GM06990 (cell line): ENCODE measurements at regions not wholly inside any gene's neighbourhood (a gene's known extent, or its start where the extent isn't known, plus 50 kb on each side); places are given as distances from the start of the nearest gene placed in this dataset.

Source experiments
- DNase-seq: peaks from one replicate; pipeline ENCODE4 v3.0.0-alpha.2; 2011; ENCODE audit not compliant: insufficient read length; ENCODE audit errors: extremely low read depth
- H3K27me3 ChIP-seq: replicated peaks from 2 replicates; pipeline ENCODE4 v1.6.0; 2011; ENCODE audit warnings: low read length; ENCODE audit not compliant: control insufficient read depth, insufficient read depth
- H3K36me3 ChIP-seq: 2 replicates; pipeline ENCODE4 v1.5.1; 2011; ENCODE audit warnings: low read length; ENCODE audit not compliant: control insufficient read depth, insufficient read depth
- H3K4me3 ChIP-seq: replicated peaks from 2 replicates; pipeline ENCODE4 v1.5.1; 2011; ENCODE audit warnings: low read depth, mild to moderate bottlenecking, control low read depth, low read length
- TF ChIP-seq, protein P1 (sequence below): IDR thresholded peaks from 2 replicates; pipeline ENCODE4 v1.5.1; 2011; ENCODE audit warnings: low read length, control low read depth, mild to moderate bottlenecking, inconsistent platforms; ENCODE audit not compliant: insufficient read depth, poor library complexity, severe bottlenecking

DNA sequence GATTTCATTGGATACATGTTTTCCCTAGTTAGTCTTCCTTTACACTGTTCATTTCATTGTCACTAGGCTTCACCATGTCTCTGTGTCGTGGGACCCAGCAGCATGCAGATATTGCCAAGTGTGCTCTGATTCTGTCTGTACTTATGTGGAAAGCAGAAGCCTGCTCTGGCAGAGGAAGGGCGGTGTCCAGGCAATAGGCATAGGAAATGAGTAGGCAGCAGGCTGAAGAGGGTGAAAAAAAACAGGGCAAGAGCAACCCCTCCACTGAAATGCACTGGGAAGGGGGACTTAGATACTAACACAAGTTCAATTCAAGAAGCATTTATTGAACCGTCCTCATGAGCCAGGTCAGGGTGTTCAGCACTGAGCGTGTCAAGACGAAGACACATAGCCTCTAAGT is 85.2 kb upstream of the VAV3 start:
- TF ChIP-seq, protein P1, sequence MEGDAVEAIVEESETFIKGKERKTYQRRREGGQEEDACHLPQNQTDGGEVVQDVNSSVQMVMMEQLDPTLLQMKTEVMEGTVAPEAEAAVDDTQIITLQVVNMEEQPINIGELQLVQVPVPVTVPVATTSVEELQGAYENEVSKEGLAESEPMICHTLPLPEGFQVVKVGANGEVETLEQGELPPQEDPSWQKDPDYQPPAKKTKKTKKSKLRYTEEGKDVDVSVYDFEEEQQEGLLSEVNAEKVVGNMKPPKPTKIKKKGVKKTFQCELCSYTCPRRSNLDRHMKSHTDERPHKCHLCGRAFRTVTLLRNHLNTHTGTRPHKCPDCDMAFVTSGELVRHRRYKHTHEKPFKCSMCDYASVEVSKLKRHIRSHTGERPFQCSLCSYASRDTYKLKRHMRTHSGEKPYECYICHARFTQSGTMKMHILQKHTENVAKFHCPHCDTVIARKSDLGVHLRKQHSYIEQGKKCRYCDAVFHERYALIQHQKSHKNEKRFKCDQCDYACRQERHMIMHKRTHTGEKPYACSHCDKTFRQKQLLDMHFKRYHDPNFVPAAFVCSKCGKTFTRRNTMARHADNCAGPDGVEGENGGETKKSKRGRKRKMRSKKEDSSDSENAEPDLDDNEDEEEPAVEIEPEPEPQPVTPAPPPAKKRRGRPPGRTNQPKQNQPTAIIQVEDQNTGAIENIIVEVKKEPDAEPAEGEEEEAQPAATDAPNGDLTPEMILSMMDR: no peak
- H3K4me3 ChIP-seq: no peak overlapping the region
- H3K27me3 ChIP-seq: peaks cover 4% of the 10 kb centered on the region
- DNase-seq: no peak
- H3K36me3 ChIP-seq: no peaks in the 10 kb centered on the region

DNA sequence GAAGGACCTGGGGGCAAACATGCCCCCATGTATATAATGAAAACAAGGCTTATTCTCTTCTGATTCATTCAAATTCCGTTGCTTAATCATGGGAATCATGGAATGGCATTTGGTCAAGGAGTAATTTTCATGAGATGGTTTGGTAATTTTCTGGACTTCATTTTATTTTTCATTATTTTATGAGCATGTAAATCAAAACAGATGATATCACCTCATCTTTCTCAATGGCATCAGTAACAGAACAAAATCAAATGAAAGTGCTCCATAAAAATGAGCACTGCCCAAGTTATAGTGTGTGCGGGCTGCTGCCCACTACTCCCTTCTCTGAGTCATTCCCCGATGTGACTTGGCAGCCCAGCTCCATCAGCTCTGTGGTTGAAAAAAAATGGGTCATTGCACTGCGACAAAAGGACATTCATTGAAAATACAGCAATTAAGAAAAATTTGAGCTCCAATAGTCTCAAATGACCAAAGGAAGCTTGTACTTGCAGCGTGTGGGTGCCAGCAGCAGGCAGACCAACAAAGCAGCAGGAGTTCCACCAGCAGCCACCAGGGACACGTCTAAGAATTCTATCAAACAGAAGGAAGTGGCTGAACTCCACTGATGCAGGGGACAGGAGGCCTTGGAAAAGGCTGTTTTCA is 84.3 kb upstream of the VAV3 start:
- no peak overlapping the region for H3K4me3 ChIP-seq
- peaks cover 4% of the 10 kb centered on the region for H3K27me3 ChIP-seq
- TF ChIP-seq, protein P1: peak; percentile 39
- no peak for DNase-seq
- H3K36me3 ChIP-seq: no peaks in the 10 kb centered on the region

DNA sequence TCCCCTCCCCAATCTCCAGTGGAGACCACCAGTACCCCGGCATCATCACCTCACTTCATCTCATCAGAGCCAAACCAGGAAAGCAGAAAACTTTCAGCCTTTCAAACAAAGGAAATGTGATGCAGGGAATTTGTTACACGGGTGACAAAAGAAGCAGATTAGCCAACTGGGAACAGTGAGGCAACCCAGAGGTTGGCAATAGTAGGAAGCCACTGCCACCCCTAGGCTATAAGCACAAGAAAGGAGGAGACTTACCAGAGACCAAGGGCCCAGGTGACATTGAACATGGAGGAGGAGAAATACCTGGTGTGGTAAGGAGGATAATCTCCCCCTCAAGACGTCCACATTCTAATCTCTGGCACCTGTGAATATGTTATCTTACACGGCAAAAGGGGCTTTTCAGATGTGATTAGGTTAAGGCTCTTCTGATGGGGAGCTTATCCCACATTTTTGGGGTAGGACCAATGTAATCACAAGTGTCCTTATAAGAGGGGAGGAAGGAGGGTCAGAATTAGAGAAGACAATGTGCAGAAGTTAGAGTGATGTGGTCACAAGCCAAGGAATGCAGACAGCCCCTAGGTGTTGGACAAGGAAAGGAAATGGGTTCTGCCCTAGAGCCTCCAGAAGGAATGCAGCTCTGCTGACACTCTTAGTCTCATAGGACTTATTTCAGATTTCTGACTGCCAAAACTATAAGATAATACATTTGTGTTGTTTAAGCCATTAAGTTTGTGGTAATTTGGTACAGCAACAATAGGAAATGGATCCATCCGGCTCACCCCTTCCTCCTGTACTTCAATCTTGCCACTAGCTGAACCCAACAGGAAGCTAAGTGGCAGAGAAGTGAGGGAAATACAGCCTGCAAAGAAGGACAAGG is 83.6 kb upstream of the VAV3 start:
- Histone ChIP-seq H3K27me3 (peaks cover 4% of the 10 kb centered on the region), H3K4me3 (no peak overlapping the region), H3K36me3 (no peaks in the 10 kb centered on the region)
- TF ChIP-seq, protein P1: no peak
- DNase-seq: no peak

DNA sequence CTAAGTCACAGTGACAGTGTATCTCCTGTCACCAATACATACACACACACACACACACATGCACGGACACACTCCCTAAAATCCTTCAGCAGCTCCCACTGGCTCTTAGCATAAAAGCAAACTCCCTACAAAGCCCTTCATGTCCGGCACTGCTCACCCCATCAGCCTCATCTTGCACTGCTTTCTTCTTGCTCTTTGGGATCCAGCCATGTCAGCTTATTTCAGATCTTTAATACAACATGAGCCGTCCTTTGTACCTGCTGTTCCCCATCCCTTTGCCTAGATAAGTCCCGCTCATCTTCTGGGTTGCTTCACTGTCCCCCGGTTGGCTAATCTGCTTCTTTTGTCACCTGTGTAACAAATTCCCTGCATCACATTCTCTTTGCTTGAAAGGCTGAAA is 82.1 kb upstream of the VAV3 start:
- H3K27me3 ChIP-seq: peaks cover 3% of the 10 kb centered on the region
- no peak for DNase-seq
- no peak overlapping the region for H3K4me3 ChIP-seq
- TF ChIP-seq, protein P1: no peak
- no peaks in the 10 kb centered on the region for H3K36me3 ChIP-seq

DNA sequence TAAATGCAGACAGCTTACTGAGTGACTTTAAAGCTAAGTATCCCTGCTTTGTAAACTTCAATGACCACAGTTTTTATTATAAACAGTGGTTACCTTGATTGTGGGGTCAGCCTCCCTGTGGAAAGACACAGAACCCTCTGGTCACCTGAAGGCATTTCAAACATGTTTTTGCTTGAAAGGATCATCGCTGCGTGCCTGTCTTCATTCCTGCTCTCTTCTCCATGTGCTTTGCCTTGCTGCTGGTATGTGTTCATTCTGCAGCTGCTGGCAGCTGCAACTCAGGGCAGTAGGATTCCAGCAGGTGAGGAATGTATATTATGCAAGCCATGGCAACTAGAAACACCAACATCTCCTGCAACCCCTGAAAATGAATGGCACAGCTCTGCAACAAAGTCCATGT is 81.0 kb upstream of the VAV3 start:
- Histone ChIP-seq H3K4me3 (no peak overlapping the region), H3K27me3 (peaks cover 3% of the 10 kb centered on the region), H3K36me3 (no peaks in the 10 kb centered on the region)
- TF ChIP-seq, protein P1: no peak
- no peak for DNase-seq
